Endothelial cell of hepatic sinusoid (primary cell): ENCODE measurements at regions not wholly inside any gene's neighbourhood (a gene's known extent, or its start where the extent isn't known, plus 50 kb on each side); places are given as distances from the start of the nearest gene placed in this dataset.

ENCODE experiments used
- in situ Hi-C: cut with HindIII; loops from 2 replicates; pipeline ENCODE4 v1.10.0; 2017; ENCODE audit warnings: low sequenced_read_pairs

GRCh38 chr9:89720696-89721175, 115.9 kb downstream of the GADD45G start:
- in situ Hi-C loops: no loop called here

DNA sequence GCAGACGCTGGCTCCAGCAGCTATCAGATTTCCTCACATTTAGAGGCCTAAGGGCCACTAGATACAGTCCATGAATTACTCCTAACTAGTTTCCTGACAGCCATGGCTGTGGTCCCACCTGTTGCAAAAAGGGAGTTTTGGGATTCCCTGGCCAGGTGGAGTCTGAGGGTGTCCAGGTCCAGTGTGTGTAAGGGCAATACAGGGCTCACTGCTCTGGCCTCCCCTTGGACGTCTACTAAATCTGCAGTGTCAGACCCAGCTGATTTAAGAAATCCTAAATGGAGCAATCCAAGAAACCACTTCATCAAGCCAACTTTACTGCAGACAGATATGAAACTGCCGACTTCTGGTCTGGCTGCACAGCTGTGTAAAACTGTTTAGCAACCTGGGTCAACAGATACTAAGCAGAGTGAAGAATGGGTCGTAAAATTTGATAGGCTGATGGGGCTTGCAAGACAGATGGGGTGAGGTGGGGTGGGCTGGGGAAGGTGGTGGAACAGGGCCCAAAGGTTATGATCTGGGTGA, 116.4 kb downstream of the GADD45G start:
- in situ Hi-C loops: no loop called here

DNA sequence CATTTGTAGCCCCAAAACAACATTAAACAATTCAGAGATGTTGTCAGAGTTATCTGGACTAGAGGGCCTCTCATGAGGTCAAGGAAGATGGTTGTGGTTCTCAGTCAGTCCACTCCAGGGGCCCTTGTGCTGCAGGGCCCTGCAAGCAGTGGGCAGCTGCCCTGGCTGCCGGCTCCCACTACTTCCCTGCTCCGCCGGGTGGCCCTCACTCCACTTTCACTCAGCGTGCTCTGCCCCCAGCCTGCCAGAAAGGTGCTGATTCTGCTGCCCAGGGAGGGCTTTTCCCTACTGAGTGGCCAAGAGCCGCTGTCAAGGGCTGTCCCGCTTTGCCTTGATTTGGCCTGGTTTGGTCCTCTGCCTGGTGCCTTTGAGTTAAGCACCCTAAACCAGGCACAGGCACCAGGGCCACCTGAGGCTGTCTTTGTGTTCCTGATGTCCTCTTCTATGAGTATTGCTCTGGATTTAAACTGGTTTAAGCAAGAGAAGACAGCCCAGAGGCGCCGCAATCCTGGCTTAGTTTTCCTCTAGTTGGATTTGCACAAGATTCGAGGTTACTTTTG, 117.2 kb downstream of the GADD45G start:
- in situ Hi-C loops: no loop called here

GRCh38 chr9:89722712-89723111, 117.9 kb downstream of the GADD45G start:
- in situ Hi-C loops: no loop called here

DNA sequence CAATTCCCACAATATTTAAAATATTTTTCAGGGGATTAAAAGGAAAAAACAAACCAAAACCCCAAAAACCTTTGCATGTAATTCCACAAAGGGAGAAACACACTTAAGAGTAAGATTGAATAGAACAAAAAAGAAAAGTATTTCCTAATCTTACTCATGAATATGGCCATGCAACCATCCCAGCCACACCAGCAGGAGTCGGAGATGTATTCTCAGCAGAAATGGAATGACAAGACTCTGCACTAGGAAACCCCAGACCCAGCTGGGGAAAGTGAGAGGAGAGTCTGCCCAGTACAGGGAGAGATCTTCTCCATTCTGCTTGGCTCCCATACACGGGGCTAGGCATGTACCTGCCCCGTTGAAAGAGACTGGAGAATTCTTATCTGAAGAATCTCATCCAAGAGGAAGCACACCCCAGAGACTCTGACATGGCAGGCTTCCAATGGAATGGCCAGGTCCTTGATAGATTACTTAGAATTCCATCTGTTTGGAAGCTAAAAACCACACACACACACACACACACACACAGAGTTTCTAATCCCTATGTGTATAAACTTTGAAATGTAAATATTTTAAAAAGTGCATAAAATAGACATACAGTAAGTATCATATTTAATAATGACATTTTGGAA, 118.8 kb downstream of the GADD45G start:
- in situ Hi-C loops: no loop called here

DNA sequence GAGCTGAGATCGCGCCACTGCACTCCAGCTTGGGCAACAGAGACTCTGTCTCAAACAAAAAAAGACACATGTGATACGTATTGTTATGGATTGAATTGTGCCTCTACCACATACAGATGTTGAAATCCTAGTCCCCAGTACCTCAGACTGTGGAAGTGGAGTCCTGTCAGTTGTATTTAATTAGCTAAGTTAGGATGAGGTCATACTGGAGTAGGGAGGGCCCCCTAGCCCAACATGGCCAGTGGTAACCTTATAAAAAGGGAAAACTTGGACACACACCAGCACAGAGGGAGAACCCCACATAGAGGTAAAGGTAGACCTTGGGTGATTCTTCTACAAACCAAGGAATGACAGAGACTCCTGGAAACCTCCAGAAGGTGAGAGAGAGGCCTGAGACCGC, 119.8 kb downstream of the GADD45G start:
- in situ Hi-C loops: loop anchor here (5.0 kb wide), 1 partner anchor 48 kb away; no protein-coding TSS in a partner anchor

DNA sequence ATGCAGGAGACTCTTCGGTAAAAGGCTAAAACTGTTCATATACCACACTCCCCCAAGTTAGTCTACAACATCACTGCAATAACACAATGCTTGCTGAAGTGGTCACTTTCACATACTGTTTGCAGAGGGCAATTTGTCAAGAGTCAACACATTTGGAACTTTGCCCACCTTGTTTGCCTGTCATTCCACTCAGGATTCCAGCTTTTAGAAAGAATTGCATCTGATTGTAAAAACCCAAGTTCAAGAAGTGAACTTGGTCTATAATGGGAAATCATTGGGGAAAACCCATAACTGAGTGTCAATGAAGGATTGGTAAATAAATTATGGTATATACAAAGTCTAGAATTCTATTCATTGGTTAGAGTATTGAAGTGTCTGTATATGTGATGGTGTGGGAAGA, 120.5 kb downstream of the GADD45G start:
- in situ Hi-C loops: loop anchor here (5.0 kb wide), 1 partner anchor 47 kb away; no protein-coding TSS in a partner anchor

DNA sequence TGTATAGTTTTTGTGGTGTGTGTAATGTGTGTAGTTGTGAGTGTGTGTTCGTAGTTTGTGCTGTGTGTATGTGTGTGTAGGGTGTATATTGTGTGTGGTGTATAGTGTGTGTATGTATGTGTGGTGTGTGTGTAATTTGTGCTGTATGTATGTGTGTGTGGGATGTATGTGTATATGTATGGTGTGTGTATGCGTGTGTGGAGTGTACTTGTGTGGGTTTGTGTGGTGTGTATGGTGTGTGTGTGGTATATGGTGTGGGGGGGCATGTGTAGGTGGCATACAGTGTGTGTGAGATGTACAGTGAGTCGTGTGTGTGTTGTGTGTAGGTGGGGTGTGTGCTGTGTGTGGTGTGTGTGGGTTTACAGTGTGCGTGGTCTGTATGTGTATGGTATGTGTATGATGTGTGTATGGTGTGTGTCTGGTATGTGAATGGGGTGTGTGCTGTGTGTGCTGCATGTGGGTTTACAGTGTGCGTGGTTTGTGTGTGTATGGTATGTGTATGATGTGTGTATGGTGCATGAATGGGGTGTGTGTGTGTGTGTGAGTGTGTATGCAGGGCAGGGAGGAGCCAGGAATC, 125.2 kb downstream of the GADD45G start:
- in situ Hi-C loops: loop anchor here (5.0 kb wide), 1 partner anchor 42 kb away; no protein-coding TSS in a partner anchor

DNA sequence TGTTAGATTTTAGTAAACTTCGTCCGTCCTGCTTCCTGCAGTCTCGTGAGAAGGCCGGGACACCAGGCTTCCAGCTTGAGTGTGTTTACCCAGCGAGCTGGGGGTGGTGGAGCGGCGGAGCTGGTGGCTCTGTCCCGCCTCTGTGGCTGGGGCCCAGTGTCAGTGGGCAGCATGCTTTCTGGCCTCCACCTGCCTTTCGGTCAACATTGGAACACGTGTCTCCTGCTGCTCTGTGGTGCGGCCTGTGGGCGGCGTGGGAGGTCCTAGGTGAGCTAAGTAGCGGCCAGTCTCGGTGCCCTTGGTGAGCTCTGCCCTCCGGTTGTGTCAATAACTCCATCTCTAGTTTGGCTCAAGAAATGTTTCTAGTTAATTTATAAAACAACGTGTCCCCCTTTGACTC, 125.9 kb downstream of the GADD45G start:
- in situ Hi-C loops: no loop called here

- in situ Hi-C loops: no loop called here
Observed at GRCh38 chr9:89731262-89732182, 126.7 kb downstream of the GADD45G start.

GRCh38 chr9:89732295-89732938, 127.6 kb downstream of the GADD45G start:
- in situ Hi-C loops: no loop called here

GRCh38 chr9:89732939-89733324, 128.1 kb downstream of the GADD45G start:
- in situ Hi-C loops: no loop called here

GRCh38 chr9:89734600-89735041, 129.8 kb downstream of the GADD45G start:
- in situ Hi-C loops: no loop called here

GRCh38 chr9:89738137-89738932, 133.5 kb downstream of the GADD45G start:
- in situ Hi-C loops: no loop called here

DNA sequence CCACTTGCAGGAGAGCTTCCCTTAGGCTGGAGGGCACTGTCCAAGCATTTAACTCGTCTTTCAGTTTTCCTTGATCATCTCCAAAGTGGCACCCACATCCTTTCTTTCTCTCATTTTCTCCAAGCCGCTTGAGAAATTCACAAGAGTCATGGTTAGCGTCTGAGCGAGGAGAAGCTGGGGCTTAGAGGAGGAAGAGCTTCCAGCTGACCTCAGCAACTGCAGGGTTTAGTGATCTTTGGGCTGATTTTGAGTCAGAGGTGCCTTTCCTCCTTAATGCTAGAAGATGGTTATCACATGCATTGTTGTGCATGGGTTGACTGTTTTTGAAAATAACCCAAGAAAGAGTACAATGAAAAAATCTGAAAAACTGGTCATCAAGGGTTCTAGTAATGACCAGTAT, 134.7 kb downstream of the GADD45G start:
- in situ Hi-C loops: no loop called here

GRCh38 chr9:89739916-89740315, 135.1 kb downstream of the GADD45G start:
- in situ Hi-C loops: no loop called here

DNA sequence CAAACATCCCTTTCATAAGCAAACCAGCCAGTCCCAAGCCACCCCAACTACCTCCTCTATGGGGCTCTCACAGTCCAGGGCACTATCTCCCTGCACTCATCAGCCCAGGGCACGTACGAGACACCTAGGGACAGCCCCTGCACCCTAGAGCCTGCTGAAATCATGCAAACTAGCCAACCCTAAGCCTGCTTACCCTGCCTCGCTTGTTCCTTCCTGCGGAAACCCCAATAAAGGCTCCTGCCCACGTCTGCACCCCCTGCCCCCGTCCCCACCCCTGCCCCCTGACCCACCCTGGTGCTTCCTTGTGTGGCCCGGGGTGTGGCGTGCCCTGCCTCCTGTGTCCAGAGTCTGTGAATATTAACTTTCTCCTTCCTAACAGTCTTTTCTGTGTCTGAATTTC, 135.9 kb downstream of the GADD45G start:
- in situ Hi-C loops: no loop called here

DNA sequence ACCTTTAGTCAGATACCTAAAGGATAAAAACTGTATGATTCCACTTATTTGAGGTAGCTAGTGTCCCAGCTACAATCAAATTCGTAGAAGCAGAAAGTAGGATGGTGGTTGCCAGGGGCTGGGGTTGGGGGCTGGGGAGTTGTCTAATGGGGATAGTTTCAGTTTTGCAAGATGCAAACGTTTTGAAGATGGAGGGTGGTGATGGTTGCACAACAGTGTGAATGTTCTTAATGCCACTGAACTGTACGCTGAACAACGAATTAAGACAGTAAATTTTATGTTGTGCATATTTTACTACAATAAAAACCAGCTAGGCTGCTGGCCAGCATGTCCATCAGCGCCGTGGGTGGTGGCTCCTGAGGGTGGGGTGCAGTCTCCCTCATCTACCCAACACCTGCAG, 137.8 kb downstream of the GADD45G start:
- in situ Hi-C loops: no loop called here

GRCh38 chr9:89743216-89743572, 138.4 kb downstream of the GADD45G start:
- in situ Hi-C loops: no loop called here
